OCI-M2 (cell line): ENCODE measurements at regions not wholly inside any gene's neighbourhood (a gene's known extent, or its start where the extent isn't known, plus 50 kb on each side); places are given as distances from the start of the nearest gene placed in this dataset.

Experiments used
- DNase-seq: peaks from one replicate; lab custom pipeline; 2025; ENCODE audit not compliant: unreplicated experiment; lab: John Stamatoyannopoulos, UW

DNA sequence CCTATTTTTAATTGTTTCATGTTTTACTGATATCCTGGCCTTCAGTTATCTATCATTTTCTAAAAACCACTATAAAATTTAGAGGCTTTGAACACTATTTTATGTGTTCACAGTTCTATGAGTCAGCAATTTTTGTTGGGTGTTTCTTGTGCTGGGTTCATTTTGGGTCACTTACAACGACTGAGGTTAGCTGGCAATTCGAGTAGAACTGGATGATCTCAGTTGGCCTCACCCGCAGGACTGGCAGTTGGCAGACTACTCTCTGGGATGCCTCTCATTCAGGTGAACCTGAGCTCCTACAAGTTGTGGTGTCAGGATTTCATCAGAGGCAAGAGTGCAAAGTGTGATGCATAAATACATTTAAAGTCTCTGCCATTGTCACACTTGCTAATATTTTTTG lies 151.0 kb upstream of the PAPPA start:
- no peak for DNase-seq

DNA sequence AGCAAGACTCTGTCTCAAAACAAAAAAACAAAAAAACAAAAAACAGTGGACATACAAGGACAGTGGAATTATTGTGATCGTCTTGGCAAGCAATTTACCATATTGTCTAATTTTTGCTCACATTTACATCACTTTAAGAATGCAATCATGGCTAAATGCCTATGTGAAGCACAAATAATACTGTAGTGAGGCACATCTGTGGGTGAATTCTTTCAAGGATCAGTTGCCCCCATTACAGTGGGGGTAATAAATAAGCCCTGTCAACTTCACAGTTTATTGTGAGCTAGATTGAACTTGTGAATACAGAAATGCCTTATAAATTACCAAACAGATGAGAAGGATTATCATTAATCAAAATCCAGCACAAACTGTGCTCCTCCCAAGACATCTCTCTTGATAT lies 150.2 kb upstream of the PAPPA start:
- DNase-seq, result no peak

DNA sequence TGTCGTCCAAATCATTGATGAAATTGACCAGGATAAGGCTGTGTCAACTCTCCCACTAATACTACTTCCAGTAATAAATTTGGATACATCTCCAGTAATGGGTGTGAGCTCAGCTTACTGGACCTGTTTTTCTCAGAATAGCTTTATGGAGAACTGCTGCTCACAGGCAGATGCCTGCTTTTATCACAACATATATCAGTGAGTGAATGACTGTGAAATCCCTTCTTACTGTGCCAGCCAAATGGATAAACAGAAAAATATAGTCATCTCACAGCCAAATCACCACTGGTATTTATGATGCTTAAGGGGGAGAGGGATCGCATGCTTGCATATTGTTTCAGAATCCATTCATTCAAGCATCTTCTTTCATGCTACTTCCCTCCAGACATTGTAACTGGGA lies 148.4 kb upstream of the PAPPA start:
- no peak for DNase-seq

DNA sequence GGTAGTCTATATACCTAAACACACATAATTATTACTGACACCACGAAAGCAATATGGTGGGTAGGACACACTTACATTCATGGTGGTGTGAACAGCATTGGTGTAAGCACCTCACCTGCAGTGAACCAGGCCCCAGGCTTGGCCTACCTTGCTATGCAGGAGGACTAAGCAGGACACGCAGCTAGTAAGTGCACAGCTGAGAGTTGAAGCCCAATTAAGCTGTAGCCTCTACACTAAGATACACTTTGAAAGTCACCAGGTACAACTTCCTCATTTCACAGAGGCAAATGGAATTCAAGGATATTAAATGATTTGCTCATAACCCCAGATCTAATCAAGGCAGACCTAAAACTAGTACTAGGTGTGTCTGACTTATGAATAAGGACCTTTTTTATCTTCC lies 145.8 kb upstream of the PAPPA start:
- DNase-seq, result no peak

DNA sequence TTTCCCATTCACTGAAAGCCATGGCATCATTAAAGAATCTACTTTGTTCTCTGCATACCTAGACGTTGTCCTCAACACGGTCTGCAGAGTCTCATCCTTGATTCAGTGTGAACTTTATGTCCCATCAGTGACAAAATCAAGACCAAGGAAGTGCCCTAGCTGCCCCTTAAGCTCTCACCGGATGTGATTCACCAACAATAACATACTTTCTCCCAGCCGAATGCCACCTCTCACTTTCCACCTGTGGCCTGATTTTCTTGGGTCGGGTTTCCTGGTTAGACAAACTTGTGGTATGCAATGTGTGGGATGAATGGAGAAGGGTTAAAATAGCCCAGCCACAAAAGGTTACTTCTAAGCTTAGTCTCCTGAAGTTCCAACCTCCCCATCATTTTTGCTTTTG lies 145.3 kb upstream of the PAPPA start:
- no peak for DNase-seq

DNA sequence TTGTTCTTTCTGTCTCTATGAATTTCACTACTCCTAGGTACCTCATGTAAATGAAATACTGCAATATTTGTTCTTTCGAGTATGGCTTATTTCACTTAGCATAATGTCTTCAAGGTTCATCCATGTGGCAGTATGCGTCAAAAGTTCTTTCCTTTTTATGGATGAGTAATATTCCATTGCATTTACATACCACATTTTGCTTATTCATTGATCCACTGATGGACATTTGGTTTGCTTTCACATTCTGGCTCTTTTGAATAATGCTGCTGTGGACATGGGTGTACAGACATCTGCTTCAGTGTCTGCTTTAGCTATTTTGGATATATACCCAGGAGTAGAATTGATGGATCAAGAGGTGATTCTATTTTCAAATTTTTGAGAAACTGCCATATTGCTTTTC lies 144.2 kb upstream of the PAPPA start:
- no peak for DNase-seq

DNA sequence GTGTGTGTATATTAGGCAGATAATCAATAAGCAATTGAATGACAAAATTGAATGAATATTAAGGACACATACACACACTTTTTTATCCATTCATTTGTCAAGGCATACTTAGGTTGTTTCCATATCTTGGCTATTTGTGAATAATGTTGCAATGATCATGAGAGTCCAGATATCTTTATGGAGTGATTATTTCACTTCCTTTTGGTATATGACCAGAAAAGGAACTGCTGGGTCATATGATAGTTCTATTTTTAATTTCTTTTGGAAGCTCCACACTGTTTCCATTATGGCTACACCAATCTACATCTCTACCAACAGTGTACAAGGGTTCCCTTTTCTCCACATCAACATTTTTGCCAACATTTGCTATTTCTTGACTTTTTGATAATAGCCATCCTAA lies 137.7 kb upstream of the PAPPA start:
- no peak for DNase-seq

DNA sequence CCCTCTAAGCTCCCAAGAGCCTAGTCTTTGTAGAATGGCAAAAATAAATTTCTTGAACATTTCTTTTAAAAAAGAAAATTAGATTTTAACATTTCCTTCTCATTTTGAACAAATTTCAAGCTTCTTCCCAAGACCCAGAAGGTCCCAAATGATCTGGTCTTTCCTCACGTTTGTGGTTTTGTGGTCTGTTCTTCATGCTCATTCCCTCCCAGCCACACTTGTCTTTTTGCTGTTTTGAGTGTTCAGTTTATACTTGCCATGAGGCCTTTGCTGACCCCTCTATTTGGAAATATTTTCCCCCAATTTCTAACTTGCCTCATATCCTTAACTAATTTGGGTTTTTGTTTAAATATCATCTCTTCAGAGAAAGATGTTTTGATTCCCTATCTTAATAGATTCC lies 133.4 kb upstream of the PAPPA start:
- DNase-seq, result no peak

DNA sequence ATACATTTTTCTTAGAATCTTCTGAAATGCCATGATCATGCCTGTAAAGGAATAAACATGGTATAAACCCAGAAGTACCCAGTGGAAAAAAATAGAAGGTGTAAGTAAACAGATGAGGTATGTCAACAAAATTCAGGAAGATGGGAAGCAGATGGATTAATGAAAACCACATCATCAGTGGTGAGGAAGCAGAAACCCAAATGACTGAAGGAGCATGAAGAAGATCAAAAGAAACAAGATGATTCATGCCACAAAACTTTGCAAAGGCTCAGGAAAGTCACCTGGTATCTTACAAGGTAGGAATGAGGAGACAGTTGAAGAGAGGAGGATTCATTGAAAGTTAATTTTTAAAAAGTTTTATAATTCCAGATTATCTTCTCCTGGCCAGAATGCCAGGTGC lies 132.8 kb upstream of the PAPPA start:
- DNase-seq, result no peak

DNA sequence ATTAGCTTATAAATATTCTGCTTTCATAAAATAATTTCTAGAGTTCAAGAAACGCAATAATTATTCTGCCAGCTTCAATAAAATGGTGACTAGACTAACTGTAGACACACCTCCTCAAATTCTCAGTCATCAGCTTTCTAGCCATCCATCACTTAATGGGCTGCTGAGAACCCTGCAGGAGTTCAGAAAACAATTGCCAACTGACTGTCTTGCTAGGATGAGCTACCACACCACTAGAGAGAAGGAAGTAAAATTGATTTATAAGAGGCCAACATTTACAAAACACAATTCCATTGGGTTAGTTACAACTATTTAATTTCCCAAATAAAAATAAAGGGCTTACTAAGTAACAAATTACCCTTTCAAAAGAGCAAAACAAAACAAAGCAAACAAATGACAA lies 126.5 kb upstream of the PAPPA start:
- no peak for DNase-seq

DNA sequence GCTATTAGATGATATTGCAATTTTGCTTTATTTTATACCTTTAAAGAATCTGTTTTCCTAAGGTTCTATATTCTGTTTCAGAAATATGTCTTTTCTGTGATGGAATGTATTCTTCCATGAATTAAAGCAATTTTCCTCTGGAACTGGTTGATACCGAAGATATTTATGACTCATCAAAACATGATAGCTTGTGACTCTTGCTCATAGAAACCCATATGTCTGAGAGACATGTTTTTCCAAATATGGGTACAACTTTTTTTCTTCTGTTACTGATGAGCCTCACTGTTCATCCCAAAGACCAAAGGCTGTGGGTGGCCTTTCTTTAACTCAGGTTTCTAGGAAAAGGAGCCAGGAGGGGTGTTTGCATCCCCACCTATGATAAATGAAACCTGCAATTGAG lies 126.1 kb upstream of the PAPPA start:
- DNase-seq, result no peak

DNA sequence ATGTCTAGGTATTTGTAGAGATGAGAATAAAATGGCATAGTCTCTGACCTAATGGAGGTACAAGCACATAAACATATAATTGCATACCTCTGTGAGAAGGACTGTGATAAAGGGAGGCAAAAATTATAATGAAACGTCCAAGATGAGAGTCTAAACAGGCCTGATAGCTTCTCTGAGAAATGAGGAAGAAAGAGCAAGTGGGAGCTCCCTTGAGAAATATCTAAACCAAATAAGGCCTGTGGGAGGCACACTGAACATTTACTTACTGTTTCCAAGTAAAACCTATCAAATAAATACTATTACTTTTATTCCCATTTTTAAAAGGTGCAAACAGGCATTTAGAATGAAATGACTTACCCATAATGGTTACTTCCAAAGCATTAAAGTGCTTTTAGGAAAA lies 125.6 kb upstream of the PAPPA start:
- DNase-seq, result no peak

DNA sequence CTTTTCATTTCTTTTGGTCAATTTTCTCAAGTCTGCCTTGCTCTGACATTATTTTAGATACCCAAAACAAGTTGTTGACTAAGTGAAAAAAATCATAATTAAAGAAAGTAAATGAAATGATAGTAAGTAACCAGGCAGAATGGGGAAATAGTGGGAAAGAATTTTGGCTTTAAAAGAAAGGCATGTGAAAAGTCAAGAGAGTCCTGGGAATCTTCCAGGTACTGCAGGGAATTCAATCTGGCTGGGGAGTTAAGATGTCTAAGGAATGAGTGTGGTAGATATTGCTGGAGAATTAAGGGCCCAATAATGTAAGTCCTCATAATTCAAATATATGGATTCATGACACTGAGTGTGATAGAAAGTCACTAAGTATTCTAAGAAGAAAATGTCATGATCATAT lies 123.1 kb upstream of the PAPPA start:
- DNase-seq, result no peak

DNA sequence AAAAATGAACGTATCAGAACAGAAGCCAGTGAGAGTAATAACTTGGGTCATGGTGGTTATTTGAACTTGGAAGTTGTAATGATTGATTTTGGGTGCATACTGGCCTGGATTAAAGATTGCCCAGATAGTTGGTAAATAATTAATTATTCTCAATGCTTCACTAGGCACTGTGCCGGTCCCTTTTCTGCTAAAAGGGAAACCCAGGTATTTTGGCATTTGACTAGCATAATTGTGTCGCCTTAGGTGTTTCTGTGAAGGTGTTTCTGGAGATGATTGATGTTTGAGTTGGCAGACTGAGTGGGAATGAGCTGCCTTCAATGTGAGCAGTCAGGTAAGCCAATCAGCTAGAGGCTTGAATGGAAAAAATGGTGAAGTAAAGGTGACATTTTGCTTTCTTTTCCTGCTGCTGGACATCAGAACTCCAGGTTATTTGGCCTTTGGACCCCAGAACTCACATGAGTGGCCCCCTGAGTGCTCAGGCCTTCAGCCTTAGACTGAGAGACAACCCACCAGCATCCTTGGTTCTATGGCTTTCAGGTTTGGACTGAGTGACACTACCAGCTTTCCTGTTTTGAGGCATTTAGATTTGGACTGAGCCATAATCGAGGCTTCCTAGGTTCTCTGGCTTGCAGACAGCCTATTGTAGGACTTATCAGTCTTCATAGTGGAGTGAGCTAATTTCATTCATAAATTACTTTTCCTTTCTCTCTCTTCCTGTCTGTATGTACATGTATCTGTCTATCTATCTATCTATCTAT lies 120.7 kb upstream of the PAPPA start:
- no peak for DNase-seq

DNA sequence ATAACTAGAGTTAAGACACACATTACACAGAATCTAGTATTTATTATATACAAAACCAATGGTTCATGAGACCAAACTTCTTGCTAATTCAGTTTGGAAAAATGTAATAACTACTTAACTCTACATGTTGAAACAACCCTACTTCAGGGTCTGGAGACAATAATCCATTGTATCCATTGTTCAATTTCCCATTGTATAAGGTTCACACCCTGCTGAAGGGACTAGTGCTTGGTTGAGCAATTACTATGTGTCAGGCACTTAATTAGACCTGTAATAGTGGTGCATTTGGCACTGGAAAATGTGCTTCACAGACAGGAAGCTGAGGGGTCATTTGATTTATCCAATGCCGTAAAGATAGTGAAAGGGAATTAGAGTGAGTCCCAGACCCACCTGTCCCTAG lies 114.3 kb upstream of the PAPPA start:
- DNase-seq, result no peak

DNA sequence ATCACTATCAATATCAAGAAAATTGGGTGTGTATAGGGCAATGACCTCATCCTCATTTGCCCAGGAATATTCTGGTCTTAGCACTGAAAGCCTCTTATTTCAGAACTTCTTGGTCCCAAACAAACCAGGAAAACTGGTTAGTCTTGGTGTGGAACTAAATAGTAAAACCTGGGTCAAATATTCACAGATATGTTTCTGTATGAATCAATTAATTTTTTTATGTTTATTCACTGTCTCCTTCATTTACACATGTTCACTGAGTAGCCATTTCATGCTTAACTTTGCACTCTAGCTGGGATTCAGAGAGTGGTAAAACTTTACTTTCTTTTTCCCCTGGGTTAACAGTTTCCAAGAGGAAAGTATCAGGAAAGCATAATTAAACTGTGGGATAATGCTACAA lies 113.7 kb upstream of the PAPPA start:
- DNase-seq, result no peak

DNA sequence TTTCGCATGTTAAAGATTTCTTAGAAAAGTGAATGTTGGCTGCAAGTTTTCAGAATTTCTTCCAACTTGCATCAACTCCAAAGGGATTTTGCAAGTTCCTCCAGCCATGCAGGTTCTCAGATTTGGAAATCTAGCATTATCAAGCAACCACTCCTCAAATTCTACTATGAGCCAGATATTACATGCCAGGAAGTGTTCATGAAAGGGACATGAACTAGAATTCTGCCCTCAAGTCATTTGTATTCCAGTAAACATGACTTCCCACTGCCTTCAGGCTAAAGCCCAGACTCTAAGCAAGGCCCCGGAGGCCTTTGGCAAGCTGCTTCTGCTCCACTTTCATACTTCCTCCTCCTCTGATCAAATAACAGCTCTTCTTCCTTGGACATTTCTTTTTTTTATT lies 111.3 kb upstream of the PAPPA start:
- no peak for DNase-seq

DNA sequence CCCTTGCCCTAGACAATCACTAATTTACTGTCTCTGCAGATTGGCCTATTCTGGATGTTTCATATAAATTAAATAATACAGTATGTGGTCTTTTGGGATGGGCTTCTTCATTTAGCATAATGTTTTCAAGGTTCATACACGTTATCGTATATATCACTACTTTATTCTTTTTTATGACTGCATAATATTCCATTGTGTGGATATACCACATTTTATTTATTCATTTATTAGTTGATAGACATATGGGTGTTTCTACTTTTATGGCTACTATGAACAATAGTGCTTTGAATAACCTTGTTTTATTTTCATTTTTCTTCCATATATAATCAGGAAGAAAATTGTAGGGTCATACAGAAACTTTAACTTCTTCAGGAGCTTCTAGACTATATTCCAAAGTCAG lies 108.5 kb upstream of the PAPPA start:
- DNase-seq, result no peak

DNA sequence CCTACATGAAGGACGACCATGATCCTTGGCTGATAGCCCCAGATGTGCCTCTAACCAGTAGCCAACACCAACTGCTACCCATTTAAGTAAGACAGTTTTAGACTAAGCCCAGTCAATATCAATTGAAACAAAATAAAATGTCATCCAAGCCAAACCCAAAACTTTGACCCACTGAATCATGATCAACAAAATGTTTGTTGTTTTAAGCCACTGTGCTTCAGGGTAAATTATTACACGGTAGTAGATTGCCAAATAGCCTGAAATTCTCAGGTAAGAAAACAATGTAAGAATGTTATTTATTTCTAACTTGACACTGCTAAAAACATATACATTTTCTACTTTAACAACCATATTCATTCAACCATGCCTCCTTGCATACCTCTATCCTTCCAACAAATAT lies 105.5 kb upstream of the PAPPA start:
- no peak for DNase-seq

DNA sequence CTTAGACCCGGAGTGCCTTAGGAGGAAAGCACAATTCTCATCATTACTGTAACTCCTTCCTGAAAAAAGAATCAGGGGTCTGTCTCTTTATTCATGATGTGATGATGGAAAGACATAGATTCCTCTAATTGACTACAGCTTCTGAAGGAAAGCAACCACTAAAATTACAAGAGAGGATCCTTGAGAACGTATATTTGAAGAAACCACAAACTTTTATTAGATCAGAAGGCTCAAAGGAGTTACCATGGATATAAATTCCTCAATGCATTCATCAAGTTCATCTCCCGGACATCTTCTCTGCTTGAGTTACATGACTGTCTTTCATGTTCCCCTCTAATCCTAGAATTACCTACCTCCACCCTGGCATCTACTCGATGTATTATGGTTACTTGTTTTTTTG lies 104.1 kb upstream of the PAPPA start:
- no peak for DNase-seq

DNA sequence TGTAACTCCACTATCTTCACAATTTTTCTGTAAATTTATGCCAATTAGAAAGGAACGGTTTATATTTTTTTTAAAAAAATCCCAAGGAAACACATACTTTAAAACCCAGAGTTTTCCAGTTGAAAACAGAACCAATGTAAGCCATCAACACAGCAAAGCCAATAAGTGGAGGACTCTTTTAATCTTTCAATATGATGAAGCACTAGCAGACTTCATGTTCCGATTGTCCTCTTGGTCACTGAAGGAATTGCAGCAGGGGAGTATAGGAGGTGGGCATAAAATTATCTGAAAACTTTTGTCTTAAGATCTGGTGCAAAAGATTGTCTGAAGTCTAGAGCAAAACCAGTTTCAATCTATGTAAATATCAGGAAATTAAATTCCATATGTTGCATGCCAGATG lies 102.1 kb upstream of the PAPPA start:
- no peak for DNase-seq

DNA sequence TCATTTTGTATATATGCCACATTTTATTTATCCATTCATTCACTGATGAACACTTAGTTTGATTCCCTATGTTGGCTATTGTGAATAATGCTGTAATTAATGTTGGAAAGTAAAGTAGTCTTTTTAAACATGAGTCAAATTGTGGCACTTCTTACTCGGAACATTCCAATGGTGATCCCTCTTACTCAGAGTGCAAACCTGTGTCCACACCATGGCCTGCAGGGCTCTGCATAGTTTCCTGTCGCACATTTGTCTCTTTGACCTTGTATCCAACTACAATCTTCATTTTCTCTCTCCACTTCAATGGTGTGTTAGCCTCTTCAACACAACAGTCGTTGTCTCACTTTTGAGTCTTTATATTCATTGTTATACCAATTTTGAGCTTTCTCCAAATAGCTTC lies 98.1 kb upstream of the PAPPA start:
- DNase-seq, result no peak

DNA sequence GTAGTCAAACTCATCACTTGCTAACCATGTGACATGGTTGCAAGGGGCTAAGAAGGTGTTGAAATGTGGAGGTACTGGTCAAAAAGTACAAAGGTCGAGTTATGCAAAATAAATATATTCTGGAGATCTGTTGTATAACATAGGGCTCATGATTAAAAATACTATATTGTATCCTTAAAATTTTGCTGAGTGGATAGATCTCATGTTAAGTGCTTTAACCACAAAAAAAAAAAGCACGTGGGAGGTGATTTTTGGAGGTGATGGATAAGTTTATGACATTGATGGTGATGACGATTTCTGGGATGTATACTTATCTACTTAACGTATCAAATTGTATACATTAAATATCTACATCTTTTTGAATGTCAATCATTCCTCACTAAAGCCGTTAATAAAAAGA lies 96.2 kb upstream of the PAPPA start:
- no peak for DNase-seq

DNA sequence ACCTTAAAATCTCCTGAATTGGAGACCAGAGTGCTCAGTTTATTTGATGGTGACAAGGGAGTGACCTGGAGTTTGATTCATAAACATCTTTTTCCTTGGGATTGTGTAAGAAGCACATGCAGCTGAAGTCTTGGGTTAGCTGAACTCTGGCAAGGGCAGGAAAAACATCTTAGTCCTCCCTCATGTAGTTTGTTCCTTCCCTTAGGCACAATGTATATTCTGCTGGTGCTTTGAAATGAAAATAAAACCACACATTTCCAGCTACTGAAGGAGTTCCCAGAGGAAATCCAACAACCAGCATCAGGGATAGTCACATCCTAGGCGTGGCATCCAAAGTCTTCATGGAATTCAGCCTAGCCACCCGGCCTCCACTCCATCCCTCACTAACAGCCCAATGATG lies 95.2 kb upstream of the PAPPA start:
- no peak for DNase-seq
